ENCODE measurements at regions not wholly inside any gene's neighbourhood (a gene's known extent, or its start where the extent isn't known, plus 50 kb on each side); places are given as distances from the start of the nearest gene placed in this dataset.
"Not testable (repeated sequence)": the region's sequence is repeated elsewhere in the genome, so short reads cannot be mapped to it uniquely, and the experiment has no call there.

DNA sequence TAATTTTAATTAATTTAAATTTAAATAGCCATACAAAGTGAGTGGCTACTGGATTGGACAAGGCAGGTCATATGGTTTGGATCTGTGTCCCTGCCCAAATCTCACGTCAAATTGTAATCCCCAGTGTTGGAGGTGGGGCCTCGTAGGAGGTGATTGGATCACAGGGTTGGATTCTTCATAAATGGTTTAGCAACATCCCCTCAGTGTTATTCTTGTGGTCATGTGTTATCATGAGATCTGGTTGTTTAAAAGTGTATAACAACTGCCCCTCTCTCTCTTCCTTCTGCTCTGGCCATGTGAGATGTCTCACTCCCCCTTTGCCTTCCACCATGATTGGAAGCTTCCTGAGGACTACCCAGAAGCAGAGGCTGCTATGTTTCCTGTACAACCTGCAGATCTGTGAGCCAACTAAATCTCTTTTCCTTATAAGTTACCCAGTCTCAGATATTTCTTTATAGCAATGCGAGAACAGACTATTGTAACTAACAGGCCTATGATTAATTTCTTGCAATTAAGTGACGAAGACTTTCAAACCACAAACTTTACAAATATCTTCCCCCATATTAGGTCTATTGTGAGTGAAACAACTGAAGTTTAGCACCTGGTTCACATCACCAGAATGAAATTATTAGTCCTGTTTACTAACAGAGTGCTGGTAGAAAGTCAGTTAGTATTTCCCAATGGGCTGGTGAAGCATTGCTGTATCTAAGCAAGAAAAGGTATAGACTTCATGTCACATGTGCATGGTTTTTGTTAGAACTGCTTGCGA, 60.0 kb upstream of the TNFAIP3 start:
- H3K27ac ChIP-seq, result no peak overlapping the region

DNA sequence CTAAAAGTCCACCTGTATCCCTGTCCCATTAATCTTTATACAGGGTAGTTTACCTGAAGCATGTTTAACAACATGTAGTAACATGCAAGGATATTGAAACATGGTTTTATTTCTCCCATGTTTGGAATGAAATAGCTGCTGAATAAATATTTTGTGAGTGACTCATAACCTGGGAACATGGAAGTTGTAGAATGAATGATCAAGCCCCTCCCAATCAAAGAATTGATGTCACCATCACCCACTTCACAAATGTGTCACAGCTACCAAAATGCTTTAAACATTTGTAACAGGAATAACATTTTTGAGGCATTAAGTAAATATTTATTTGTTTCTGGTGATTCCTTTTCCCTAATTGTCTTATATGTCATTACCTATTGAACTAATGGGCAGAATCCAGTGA, 58.9 kb upstream of the TNFAIP3 start:
- intact Hi-C loops (cut with DNase I), result no loop called here
- peak overlapping the region in 1 of 4 donors; percentile 22 for H3K27ac ChIP-seq
- H3K9me3 ChIP-seq, result no peaks in the 10 kb centered on the region
- no peak overlapping the region for H3K4me3 ChIP-seq
- no peaks in the 10 kb centered on the region for H3K27me3 ChIP-seq
- H3K4me1 ChIP-seq, result peaks cover 0 to 32% (median 24%) of the 10 kb centered on the region in 4 donors
- no peaks in the 10 kb centered on the region for H3K36me3 ChIP-seq
- no peak for TF ChIP-seq POLR2A (IDR thresholded peaks at IDR 0.05)
- TF ChIP-seq, protein P1, sequence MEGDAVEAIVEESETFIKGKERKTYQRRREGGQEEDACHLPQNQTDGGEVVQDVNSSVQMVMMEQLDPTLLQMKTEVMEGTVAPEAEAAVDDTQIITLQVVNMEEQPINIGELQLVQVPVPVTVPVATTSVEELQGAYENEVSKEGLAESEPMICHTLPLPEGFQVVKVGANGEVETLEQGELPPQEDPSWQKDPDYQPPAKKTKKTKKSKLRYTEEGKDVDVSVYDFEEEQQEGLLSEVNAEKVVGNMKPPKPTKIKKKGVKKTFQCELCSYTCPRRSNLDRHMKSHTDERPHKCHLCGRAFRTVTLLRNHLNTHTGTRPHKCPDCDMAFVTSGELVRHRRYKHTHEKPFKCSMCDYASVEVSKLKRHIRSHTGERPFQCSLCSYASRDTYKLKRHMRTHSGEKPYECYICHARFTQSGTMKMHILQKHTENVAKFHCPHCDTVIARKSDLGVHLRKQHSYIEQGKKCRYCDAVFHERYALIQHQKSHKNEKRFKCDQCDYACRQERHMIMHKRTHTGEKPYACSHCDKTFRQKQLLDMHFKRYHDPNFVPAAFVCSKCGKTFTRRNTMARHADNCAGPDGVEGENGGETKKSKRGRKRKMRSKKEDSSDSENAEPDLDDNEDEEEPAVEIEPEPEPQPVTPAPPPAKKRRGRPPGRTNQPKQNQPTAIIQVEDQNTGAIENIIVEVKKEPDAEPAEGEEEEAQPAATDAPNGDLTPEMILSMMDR (IDR thresholded peaks at IDR 0.05), result no peak
- no peak for TF ChIP-seq EP300 (IDR thresholded peaks at IDR 0.05)
- no peak for TF ChIP-seq POLR2AphosphoS5 (IDR thresholded peaks at IDR 0.05)
- no peak for DNase-seq

More for the DNA sequence above, 60.0 kb upstream of the TNFAIP3 start:
- Histone ChIP-seq H3K36me3 (no peaks in the 10 kb centered on the region), H3K9me3 (no peaks in the 10 kb centered on the region), H3K4me3 (no peak overlapping the region), H3K27me3 (no peaks in the 10 kb centered on the region), H3K4me1 (peaks cover 0 to 32% (median 22%) of the 10 kb centered on the region in 4 donors)
- TF ChIP-seq POLR2A (IDR thresholded peaks at IDR 0.05) (no peak), POLR2AphosphoS5 (IDR thresholded peaks at IDR 0.05) (no peak), EP300 (IDR thresholded peaks at IDR 0.05) (no peak)
- TF ChIP-seq, protein P1 (IDR thresholded peaks at IDR 0.05), result no peak
- intact Hi-C loops (cut with DNase I), result no loop called here
- DNase-seq, result no peak
- WGBS, 2 donors, result 95 to 96% methylated on average over 5 of the region's 5 CpGs

DNA sequence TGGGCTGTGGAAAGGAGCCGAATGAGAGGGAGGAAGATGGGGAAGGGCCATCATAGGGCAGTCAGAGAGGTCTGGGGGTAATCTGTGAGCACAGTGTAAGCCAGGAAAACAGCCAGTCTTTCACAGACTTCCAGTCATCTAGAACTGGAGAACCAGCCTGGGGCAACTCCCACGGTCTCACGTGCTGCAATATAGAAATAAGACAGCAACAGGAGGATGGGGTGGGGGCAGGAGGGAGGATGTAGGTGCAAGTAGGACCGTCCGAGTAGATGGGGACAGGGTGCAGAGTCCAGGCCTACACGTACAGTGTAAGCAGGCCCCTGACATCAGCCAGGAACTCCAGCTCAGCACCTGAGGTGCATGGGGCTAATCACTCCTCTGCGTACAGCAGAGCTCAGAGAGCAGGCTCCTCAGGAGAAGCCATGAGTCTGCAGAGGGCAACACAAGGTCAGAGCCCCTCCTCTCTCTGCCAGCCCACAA, 58.2 kb upstream of the TNFAIP3 start:
- no peak overlapping the region for H3K27ac ChIP-seq
- 82 to 88% methylated on average over 7 of the region's 7 CpGs for WGBS, 2 donors
- no peaks in the 10 kb centered on the region for H3K36me3 ChIP-seq
- intact Hi-C loops (cut with DNase I), result no loop called here
- no peak for DNase-seq
- no peak overlapping the region for H3K4me3 ChIP-seq
- no peaks in the 10 kb centered on the region for H3K27me3 ChIP-seq
- H3K4me1 ChIP-seq, result peaks cover 0 to 30% (median 21%) of the 10 kb centered on the region in 4 donors
- H3K9me3 ChIP-seq, result no peaks in the 10 kb centered on the region
- no peak for TF ChIP-seq EP300 (IDR thresholded peaks at IDR 0.05)
- TF ChIP-seq POLR2A (IDR thresholded peaks at IDR 0.05), result no peak
- TF ChIP-seq, protein P1 (IDR thresholded peaks at IDR 0.05), result no peak
- TF ChIP-seq POLR2AphosphoS5 (IDR thresholded peaks at IDR 0.05), result no peak

DNA sequence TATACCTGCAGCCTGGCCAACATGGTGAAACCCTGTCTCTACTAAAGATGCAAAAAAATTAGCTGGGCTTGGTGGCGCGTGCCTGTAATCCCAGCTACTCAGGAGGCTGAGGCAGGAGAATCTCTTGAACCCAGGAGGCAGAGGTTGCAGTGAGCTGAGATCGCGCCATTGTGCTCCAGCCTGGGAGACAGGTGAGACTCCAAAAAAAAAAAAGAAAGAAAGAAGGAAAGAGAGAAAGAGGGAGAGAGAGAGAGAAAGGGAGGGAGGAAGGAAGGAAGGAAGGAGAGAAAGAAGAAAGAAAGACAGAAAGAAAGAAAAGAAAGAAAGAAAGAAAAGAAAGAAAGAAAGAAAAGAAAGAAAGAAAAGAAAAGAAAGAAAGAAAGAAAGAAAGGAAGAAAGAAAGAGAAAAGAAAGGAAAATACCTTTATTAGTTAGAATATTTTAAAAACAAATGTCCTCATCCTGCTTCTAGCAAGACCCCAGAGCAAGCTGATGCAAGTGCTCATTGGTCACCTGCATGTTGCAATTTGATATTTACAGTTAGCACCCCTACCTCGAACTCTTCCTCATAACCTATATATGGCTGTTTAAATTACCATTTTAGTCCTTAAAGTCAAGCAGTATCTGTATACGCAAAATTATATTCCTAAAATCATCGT, 57.0 kb upstream of the TNFAIP3 start:
- DNase-seq; H3K9me3 ChIP-seq; H3K4me3 ChIP-seq; intact Hi-C loops (cut with DNase I); H3K27me3 ChIP-seq; H3K36me3 ChIP-seq; H3K27ac ChIP-seq: not testable (repeated sequence)
- H3K4me1 ChIP-seq, result peaks cover 0 to 21% (median 11%) of the 10 kb centered on the region in 4 donors
- WGBS, 2 donors, result 83 to 89% methylated on average over 7 of the region's 7 CpGs

DNA sequence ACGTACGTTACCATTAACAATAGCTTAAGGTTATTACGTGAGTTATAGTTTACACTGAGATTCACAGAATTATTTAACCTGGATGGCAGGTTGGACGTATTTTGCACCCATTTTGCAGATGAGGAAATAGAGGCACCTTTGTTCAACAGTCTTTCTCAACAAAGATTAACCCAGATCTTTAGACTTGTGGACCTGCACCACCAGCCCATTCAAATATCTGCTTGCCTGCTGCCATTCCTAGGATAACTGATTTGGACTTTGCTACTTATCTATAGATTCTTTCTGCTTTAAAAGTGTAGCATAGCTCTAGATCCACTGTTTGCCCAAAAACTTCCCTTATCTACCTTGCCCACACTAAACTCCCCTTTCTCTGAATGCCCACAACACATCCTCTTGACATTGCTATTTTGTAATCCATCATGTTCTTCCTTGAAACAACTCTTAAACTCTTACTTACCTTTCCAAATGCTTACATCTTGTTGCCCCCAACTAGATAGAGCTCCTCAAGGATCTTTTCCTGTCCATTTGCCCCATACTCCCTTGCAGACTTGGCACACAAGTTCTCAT, 56.4 kb upstream of the TNFAIP3 start:
- no peaks in the 10 kb centered on the region for H3K27me3 ChIP-seq
- TF ChIP-seq, protein P1 (IDR thresholded peaks at IDR 0.05), result no peak
- no peak for TF ChIP-seq POLR2AphosphoS5 (IDR thresholded peaks at IDR 0.05)
- TF ChIP-seq POLR2A (IDR thresholded peaks at IDR 0.05), result no peak
- no peak for TF ChIP-seq EP300 (IDR thresholded peaks at IDR 0.05)
- no peak for DNase-seq
- H3K4me3 ChIP-seq, result no peak overlapping the region
- no peaks in the 10 kb centered on the region for H3K9me3 ChIP-seq
- intact Hi-C loops (cut with DNase I), result no loop called here
- peak overlapping the region in 1 of 4 donors; percentile 50 for H3K27ac ChIP-seq
- H3K4me1 ChIP-seq, result peaks cover 0 to 15% (median 5%) of the 10 kb centered on the region in 4 donors
- 98% methylated on average over 4 of the region's 4 CpGs for WGBS, 2 donors
- H3K36me3 ChIP-seq, result no peaks in the 10 kb centered on the region
